GM19035 (cell line): ENCODE measurements at regions not wholly inside any gene's neighbourhood (a gene's known extent, or its start where the extent isn't known, plus 50 kb on each side); places are given as distances from the start of the nearest gene placed in this dataset.

Source experiments
- ATAC-seq: cut with Tn5 transposase; IDR thresholded peaks from one replicate; pipeline ENCODE4 v1.9.1; 2021; ENCODE audit not compliant: unreplicated experiment

- no peak for ATAC-seq
Observed at GRCh38 chr21:16596369-16596768, 866.6 kb downstream of the USP25 start.

DNA sequence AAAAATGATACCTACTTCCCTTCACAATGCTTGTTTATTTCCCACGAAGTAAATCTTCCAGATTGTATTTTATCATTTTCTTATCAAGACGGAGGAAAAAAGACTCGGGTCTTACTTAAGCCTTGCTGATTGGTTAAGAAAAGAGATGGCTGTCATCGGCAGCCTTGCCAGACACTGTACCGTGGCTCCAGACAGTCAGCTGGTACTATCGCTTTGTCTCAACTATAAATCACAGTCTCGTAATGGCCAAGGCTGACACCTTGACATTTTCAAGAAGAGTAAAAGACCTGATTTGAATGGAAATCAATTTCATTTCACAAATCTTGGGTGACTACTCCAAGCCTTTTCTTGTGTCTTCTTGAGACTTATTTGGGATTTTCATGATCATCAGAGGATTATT lies 868.0 kb downstream of the USP25 start:
- no peak for ATAC-seq

GRCh38 chr21:16605597-16605996 lies 875.8 kb downstream of the USP25 start:
- ATAC-seq: no peak

DNA sequence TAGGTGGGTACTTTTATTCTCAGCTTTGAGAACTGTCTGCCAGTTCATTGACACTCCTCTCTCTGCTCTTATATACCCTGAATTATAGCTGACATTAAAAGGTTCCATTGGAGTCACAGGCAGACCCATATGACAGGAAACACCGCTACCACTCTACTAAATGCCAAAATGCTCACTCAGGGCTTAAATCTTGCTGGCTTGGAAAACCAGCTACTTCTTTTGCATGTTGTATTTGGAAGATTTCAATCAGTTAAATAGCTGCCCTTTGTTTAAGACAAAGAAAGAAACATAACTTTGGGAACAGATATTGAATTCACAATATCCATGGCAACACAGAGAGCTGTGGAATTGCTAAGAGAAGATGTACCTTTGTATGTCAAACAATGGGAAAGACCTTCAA lies 876.5 kb downstream of the USP25 start:
- ATAC-seq: no peak

DNA sequence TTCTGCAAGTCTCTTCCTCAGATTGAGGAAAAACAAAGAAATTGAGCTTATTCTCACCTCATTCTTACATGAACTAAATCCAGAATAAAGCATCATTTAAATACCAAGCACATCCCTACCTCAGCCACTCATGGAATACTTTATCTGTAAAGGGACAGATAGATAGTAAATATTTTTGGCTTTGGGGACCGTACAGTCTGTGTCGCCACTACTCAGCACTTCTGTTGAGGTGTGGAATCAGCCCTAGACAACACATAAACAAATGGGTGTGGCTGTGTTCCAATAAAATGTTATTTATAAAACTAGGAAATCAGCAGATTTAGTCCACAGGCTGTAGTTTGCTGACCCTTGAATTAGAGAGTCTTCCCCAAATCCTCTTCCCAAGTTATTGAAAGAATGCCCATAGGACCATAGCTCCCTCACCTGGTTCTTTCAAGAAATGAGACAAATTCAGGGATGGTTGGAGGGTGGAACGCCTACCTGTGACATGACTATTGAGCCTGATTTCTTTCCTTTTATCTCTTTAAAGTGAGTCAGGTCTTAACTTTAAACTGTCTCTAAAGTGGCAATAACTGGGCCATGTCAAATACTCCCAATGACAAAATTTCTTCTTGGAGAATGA lies 878.5 kb downstream of the USP25 start:
- ATAC-seq: no peak

GRCh38 chr21:16619281-16619680 lies 889.5 kb downstream of the USP25 start:
- ATAC-seq: no peak

GRCh38 chr21:16620786-16621320 lies 891.1 kb downstream of the USP25 start:
- ATAC-seq: no peak

DNA sequence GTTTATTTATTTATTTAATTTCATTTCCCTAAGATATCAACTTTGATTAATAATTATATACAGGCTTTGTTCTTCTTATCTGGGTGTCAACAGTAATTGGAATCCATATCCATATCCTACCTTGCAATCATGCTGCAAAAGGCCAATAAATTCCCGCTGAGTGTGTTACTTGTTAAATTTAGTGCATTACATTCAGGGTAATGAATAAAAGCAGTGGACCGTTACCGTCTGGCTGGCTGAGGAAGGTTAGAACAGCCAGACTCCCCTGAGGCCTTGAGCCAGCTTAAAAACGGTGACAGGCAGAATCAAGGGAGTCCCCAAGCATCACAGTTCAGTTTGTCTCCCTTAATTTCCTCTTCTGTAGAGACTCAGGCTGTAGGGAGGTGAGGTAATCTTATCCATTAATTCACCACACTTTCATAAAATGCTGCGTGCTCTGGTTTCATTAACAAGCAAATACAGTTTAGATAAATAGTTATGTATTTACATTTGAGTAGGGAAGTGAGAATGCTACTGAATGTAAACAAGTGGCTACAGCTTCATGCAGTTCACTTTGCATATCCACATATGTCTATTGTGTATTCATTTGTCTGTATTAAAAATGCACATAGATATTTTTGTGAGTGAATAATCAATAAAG lies 888.2 kb upstream of the CXADR start:
- no peak for ATAC-seq

DNA sequence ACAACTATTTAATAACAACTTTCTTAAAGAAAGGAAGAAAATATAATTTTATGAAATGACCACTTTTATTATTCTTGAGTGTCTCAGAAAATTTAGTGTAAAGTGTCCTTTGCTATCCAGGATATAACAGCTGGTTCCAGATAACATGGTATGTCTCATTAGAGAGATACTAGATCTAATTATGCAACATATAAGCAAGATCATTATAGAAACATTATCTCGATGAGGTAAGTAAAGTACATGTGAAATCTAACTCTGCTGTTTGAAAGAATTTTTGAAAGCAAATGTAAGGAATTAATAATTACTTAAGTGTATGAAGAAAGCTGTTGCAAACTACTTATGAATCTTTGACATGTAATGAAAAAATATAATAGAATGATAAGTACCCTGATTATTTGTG lies 887.4 kb upstream of the CXADR start:
- ATAC-seq: no peak

GRCh38 chr21:16633831-16634459 lies 878.9 kb upstream of the CXADR start:
- no peak for ATAC-seq

GRCh38 chr21:16634515-16634914 lies 878.3 kb upstream of the CXADR start:
- no peak for ATAC-seq

DNA sequence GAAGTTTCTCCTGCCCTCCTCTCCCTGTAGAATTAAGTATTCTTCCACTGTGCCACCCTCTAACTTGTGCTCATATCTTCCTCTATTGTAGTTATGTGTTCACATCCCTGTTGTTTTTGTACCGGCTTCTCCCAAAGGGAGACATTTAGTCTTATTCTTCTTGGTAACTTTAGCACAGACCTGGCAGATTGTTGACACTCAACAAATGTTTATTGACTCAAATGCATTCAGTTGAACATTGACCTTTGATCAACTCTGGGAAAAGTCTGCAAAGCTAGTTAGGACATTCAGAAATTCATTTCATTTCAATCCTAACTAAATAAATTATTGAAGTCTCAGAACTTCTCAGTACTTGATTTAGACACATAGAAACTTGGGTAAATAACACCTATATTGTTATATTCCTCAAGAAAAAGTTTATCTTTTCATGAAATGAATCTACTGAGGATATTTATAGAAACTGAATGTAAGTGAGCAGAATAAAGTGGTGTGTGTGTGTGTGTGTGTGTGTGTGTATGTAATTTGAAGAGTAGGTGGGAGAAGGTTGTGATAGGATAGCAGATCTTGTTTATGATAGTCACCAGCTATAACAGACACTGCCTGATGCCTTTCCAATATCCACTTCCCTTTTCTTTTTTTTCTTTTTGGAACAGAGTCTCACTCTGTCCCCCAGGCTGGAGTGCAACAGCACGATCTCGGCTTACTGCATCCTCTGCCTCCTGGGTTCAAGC lies 872.4 kb upstream of the CXADR start:
- ATAC-seq: no peak

DNA sequence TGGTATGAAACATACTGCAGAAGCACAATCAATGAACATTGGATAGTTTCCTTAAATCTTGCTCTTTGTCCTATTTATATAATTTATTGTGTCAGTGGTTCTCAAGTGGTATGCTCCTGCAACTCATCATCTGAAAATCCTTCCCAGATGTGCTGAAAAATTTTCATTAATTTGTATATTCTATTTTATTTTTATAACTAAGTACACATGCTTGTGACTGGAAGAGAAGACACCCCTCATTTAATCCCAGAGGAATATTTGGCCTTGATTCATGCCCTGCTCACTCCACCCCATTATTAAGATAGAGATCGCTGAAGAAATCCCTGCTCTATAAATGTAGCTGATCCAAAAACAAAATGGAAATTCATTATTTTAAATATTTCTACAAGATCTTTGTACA lies 870.5 kb upstream of the CXADR start:
- no peak for ATAC-seq

GRCh38 chr21:16644685-16645084 lies 868.2 kb upstream of the CXADR start:
- no peak for ATAC-seq

GRCh38 chr21:16650714-16651366 lies 862.0 kb upstream of the CXADR start:
- no peak for ATAC-seq

- ATAC-seq: no peak
Observed at GRCh38 chr21:16651956-16652355, 860.9 kb upstream of the CXADR start.

DNA sequence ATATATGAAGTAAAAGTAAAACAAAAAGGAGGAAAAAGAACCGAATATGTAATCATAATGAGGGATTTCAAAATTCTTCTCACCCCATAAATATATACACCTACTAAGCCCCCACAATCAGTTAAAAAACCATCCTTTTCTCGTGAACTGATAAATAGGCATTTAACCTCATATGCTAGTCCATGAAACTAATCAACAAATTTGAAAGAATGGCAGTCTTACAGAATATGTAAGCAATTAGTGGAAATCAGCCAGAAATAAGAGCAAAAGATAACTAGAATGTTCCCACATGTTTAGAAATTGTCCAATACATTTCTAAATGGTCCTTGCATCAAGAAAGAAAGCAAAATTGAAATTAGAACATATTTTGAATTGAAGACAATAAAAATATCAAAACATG lies 849.4 kb upstream of the CXADR start:
- ATAC-seq: no peak

DNA sequence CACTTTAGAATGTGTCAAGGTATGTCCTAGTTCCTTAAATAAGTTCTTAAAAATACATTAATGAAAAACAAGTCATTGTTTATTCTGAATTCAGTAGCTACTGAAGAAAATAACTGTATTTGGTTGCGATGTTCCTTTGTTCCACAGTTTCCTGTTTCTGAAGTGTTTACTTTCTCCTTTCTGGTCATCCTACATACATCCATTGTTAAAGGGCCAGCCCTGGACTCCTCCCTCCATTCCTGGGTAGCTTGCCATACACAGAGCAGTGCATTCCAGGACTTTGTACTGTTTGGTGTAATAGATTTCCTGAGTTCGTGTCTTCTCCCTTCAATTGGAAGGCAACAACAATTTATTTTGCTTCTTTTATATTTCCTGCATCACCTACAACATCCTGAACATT lies 845.4 kb upstream of the CXADR start:
- no peak for ATAC-seq

DNA sequence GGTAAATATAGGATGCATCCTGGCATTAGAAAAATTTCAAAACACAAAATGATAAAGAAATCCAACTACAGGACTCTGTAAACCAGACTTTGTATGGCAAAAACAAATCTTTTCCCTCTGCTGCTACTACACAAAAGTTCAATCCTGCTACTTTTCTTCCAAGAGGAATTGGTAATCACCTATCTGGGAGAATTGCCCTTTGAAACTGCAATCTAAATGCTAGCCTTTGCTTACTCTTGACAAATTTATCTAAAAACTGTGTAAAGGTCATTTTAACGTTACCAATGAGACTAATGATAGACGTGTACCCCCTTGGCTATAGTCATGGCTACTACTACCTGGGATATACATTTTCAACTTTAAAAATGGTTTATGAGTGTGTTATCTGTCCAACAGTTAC lies 837.9 kb upstream of the CXADR start:
- no peak for ATAC-seq

DNA sequence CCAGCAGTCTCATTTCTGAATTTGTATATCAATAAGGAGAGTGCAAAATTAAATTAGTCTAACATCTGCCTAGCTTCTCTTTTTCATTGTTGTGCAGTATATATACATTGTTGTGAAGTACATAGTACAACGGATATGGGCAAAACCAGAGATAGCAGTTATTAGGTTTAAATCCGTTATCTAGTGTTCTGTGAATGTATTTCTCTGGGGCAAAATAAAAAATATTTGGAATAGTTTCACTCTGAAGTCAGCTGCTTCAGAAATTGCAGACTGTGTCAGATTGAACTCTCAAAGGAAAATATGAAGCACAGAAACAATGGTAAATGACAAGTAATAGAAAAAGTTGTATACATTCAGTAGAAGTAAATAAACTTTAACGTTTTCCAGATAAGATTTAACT lies 836.5 kb upstream of the CXADR start:
- ATAC-seq: no peak
